Right atrium auricular region (tissue), 2 donors: ENCODE measurements at regions not wholly inside any gene's neighbourhood (a gene's known extent, or its start where the extent isn't known, plus 50 kb on each side); places are given as distances from the start of the nearest gene placed in this dataset.

ENCODE experiments used
- DNase-seq: peaks from one replicate; pipeline ENCODE4 v3.0.0-alpha.2; 2019; ENCODE audit warnings: low spot score
- H3K27ac ChIP-seq, 2 donors: fragments of 200-600 bp; sonication (generic); 1 replicate in 1 of 2; 2 replicates in 1 of 2; pipeline ENCODE4 v1.5.1; 2016 to 2019
- H3K27me3 ChIP-seq, 2 donors: fragments of 200-600 bp; sonication (generic); one replicate each; pipeline versions ENCODE4 v1.5.1 to v1.6.0; 2017 to 2019
- H3K36me3 ChIP-seq: fragments of 200-600 bp; sonication (generic); one replicate; pipeline ENCODE4 v1.5.1; 2016
- H3K4me1 ChIP-seq, 2 donors: fragments of 200-600 bp; sonication (generic); one replicate each; pipeline versions ENCODE4 v1.5.1 to v1.6.0; 2017 to 2019
- H3K4me3 ChIP-seq, 2 donors: fragments of 200-600 bp; sonication (generic); 1 replicate in 1 of 2; 2 replicates in 1 of 2; pipeline ENCODE4 v1.5.1; 2017 to 2019; ENCODE audit warnings: mild to moderate bottlenecking in 1 of 2, moderate library complexity in 1 of 2
- H3K9me3 ChIP-seq, 2 donors: fragments of 200-600 bp; sonication (generic); one replicate each; pipeline ENCODE4 v1.5.1; 2019
- TF ChIP-seq, protein P1 (sequence below), 2 donors: fragments of 200-600 bp; sonication (generic); IDR thresholded peaks; one replicate each; pipeline ENCODE4 v1.5.1; 2019; ENCODE audit warnings: antibody characterized with exemption in 2 of 2

GRCh38 chr18:56358608-56359280, 279.6 kb downstream of the TXNL1 start:
- no peak for DNase-seq
- Histone ChIP-seq H3K4me1 (no peaks in the 10 kb centered on the region), H3K4me3 (no peak overlapping the region), H3K9me3 (peaks cover 0 to 15% of the 10 kb centered on the region in 2 donors), H3K27me3 (no peaks in the 10 kb centered on the region), H3K27ac (no peak overlapping the region), H3K36me3 (no peaks in the 10 kb centered on the region)
- TF ChIP-seq, protein P1, sequence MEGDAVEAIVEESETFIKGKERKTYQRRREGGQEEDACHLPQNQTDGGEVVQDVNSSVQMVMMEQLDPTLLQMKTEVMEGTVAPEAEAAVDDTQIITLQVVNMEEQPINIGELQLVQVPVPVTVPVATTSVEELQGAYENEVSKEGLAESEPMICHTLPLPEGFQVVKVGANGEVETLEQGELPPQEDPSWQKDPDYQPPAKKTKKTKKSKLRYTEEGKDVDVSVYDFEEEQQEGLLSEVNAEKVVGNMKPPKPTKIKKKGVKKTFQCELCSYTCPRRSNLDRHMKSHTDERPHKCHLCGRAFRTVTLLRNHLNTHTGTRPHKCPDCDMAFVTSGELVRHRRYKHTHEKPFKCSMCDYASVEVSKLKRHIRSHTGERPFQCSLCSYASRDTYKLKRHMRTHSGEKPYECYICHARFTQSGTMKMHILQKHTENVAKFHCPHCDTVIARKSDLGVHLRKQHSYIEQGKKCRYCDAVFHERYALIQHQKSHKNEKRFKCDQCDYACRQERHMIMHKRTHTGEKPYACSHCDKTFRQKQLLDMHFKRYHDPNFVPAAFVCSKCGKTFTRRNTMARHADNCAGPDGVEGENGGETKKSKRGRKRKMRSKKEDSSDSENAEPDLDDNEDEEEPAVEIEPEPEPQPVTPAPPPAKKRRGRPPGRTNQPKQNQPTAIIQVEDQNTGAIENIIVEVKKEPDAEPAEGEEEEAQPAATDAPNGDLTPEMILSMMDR (IDR thresholded peaks at IDR 0.05): no peak

- Histone ChIP-seq H3K27ac (no peak overlapping the region), H3K9me3 (peaks cover 0 to 2% of the 10 kb centered on the region in 2 donors), H3K27me3 (no peaks in the 10 kb centered on the region), H3K36me3 (no peaks in the 10 kb centered on the region), H3K4me3 (no peak overlapping the region), H3K4me1 (no peaks in the 10 kb centered on the region)
- TF ChIP-seq, protein P1 (IDR thresholded peaks at IDR 0.05): no peak
- DNase-seq: no peak
Observed at GRCh38 chr18:56353663-56354260, 284.6 kb downstream of the TXNL1 start.

DNA sequence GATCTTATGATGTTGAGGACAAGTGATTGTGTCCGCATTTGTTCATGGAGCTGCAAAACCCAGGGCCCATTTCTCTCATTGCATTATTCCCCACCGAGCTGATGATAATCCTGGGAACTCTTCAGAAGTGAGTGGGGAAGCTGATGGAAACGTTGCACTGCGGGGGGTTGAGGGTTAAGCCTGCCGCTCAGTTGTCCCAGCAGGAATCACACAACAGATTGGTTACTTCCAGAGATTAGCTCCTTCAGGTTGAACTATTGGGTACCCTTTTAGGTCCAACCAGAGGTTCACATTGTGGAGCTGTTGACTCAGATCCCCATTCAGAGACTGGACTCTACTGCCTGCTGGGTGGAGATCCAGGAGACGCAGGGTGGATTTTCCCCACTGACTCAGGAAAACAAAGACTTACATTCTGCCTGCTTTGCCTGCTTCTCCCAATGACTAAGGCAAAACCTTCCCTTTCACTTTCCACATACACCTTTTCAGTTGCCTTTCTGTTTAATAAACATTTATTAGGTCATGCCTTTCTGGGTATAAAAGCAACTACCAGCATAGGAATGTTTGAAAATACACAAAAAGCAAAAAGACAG, 286.4 kb downstream of the TXNL1 start:
- Histone ChIP-seq H3K9me3 (peaks cover 0 to 3% of the 10 kb centered on the region in 2 donors), H3K27me3 (no peaks in the 10 kb centered on the region), H3K27ac (no peak overlapping the region), H3K36me3 (no peaks in the 10 kb centered on the region), H3K4me1 (no peaks in the 10 kb centered on the region), H3K4me3 (no peak overlapping the region)
- TF ChIP-seq, protein P1 (IDR thresholded peaks at IDR 0.05): no peak
- DNase-seq: no peak

- Histone ChIP-seq H3K9me3 (no peaks in the 10 kb centered on the region), H3K4me3 (no peak overlapping the region), H3K27ac (no peak overlapping the region), H3K36me3 (no peaks in the 10 kb centered on the region), H3K4me1 (no peaks in the 10 kb centered on the region), H3K27me3 (no peaks in the 10 kb centered on the region)
- TF ChIP-seq, protein P1 (IDR thresholded peaks at IDR 0.05): no peak
- no peak for DNase-seq
Observed at GRCh38 chr18:56337507-56337906, 300.9 kb downstream of the TXNL1 start.

GRCh38 chr18:56333839-56334238, 304.6 kb downstream of the TXNL1 start:
- H3K36me3 ChIP-seq: no peaks in the 10 kb centered on the region
- H3K27me3 ChIP-seq: no peaks in the 10 kb centered on the region
- no peak overlapping the region for H3K27ac ChIP-seq
- TF ChIP-seq, protein P1 (IDR thresholded peaks at IDR 0.05): no peak
- H3K4me3 ChIP-seq: no peak overlapping the region
- no peaks in the 10 kb centered on the region for H3K9me3 ChIP-seq
- H3K4me1 ChIP-seq: no peaks in the 10 kb centered on the region
- DNase-seq: no peak
